Stimulated activated CD8-positive, alpha-beta memory T cell treated with anti-CD3 and anti-CD28 coated beads, Interleukin-2, amount 100 ng/mL, for 48 hours (primary cell): ENCODE measurements at regions not wholly inside any gene's neighbourhood (a gene's known extent, or its start where the extent isn't known, plus 50 kb on each side); places are given as distances from the start of the nearest gene placed in this dataset.
"Not testable (repeated sequence)": the region's sequence is repeated elsewhere in the genome, so short reads cannot be mapped to it uniquely, and the experiment has no call there.

Experiments
- DNase-seq, 2 donors: peaks; one replicate each; pipeline ENCODE4 v3.0.0-alpha.2; 2020; ENCODE audit warnings: low read depth in 2 of 2

GRCh38 chr6:28768187-28768913 lies 155.4 kb downstream of the TRIM27 start:
- DNase-seq, result no peak

- DNase-seq, result no peak
Observed at GRCh38 chr6:28769626-28770402, 154.0 kb downstream of the TRIM27 start.

DNA sequence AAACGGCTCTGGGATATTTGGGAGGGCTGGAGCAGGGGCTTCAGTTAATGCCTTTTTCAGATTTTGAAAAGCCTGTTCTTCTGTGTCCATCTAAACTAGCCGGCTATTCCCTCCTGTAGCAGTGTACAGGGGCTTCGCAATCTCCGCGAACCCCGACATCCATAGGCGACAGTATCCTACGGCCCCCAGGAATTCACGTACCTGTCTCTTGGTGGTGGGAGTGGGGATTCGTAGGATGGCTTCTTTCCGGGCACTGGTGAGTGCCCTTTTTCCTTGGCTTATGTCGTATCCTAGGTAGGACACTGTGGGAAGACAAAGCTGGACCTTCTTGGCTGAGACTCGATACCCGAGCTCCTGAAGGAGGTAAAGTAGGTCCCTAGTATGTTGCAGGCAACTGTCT lies 153.1 kb downstream of the TRIM27 start:
- DNase-seq, result no peak

- DNase-seq, result no peak
Observed at GRCh38 chr6:28771401-28772267, 152.2 kb downstream of the TRIM27 start.

GRCh38 chr6:28772480-28773381 lies 151.1 kb downstream of the TRIM27 start:
- no peak for DNase-seq

DNA sequence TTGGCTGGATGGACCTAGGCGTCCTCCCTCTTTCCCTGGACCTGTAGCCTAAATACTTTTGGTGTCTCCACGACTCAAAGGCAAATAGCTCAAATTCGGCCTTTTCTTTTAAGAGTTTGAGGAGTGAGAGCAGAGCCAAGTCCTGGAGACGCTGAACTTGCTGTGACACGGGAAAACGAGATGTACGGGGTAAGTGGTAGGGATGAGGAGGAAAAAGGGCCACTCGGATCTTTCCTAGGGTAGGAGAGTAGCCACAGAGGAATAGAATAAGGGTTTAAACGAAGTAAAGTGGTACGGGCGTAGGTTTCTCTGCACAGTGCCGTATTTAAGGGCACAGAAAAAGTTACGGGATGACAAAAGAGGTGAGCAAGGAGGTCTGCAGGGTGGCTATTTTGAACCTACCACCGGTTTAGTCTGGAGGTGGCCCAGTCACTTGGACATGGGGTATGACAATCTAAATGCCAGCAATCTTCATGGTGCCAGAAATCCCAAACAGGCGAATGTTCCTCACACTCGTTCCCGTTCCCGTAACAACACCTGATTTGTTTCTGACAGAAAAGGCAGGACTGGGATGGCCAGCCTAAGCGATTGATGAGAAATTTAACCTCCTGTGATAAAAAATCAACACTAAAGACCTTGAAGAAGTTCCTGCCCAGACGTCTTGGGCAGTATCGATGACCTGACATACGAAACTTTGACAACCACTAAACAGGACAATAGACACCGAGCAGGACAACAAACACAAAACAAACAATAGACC lies 149.3 kb downstream of the TRIM27 start:
- no peak for DNase-seq

DNA sequence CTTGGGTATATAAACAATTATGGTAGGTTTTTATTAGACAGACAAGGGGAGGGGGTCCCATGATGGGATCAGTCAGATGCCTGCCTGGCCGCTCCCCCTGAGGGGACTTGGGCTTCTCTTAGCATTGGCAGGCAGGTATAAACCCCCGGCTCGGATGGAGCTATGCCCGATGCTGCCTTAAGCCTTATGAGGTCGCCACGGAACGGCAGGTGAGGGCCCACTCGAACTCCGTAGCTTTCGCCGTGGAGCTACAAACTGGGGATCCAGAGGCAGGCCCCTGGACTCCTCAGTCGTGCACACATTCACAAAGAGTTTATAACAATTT lies 148.8 kb downstream of the TRIM27 start:
- no peak for DNase-seq

DNA sequence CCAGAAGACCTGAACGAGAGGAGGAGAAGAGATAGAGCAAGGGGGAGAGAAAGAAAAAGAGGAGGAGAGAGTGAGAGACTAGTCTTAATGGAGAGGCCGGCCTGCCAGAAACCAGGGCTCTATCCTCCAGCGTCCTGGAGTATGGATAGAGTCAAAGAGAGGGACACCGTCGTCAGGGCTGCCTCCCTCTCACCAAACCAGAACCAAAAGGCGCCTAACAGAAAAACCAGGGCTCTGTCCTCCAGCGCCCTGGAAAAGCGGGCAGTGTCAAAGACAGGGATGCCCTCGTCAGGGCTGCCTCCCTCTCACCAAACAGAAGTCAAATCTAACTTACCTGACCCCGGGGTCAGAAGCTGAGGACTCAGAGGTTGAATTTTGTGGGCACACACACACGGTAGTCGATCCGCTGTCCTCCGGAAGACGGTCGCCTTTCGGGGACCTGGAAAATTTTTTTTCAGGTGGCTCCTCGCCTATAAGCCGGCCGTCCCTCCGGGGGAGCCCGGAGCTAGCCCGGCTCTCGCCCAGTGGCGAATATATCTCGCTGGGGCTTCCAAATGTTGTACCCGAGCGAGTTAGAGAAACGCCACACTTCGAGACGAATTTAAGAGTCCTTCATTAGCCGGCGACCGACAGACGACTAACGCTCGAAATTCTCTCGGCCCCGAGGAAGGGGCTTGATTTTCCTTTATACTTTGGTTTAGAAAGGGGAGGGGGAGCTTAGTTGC lies 148.2 kb downstream of the TRIM27 start:
- no peak for DNase-seq

DNA sequence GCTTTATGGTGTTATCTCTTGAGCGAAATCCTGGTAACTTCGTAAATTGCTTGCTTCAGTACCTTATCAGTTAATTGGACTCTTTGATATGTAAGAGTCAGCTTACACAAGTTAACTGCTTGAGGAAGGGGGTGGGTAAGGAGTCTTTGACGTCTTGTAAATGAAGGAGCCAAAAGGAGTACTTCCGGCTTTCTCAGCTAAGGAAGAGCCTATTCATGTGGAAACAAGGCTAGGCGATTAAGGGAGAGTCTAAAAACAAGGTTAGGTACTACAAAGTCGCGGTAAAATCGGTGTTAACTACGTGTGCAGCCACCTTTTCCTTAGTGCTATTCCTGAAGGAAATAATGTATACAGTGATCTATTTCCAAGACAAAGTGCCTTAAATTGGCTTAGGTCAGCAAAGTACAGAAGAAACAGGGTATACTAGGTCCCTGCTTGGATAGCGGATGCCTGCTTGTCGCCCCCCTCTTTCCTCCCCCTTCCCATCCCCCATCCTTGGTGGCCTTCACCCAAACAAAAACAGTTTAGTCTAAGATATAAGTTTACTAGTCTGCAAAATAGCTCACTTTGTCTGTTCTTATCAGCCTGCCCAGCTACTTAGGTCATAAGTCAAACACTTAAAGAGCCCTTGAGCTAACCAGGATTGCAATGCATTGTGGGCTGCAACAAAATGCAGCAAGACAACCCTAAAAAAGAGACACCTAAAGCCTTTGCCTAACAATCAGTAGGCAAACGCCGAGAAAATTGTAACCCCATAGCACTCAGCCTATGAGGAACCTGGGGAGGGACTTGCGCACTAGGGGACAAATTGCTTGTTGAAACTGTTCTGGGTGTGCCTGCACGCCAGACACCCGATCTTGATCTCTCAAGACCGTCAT lies 147.3 kb downstream of the TRIM27 start:
- DNase-seq, result no peak

- DNase-seq, result no peak
Observed at GRCh38 chr6:28777147-28777461, 146.7 kb downstream of the TRIM27 start.

- DNase-seq, result no peak
Observed at GRCh38 chr6:28782113-28782673, 141.6 kb downstream of the TRIM27 start.

- no peak for DNase-seq
Observed at GRCh38 chr6:28785962-28786679, 137.7 kb downstream of the TRIM27 start.

GRCh38 chr6:28789553-28790083 lies 134.2 kb downstream of the TRIM27 start:
- DNase-seq, result peak; percentile 24 to 30

DNA sequence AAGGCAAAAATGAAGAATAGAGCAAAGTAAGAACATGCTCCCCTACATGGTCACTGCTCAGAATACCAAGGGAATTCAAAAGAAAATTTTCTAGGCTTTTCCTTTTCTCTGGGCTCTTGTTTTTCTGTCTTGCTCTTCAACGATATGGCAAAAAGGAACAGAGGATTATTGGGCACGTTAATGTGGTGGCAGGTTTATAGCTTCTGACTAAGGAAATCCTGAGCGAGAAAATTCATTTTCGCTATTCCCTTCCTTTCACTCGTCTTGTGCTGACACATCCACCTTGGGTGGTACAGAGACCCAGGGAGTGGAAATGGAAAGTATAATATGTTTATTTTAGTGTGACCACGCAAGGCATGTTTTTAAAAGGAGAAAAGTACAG lies 132.8 kb downstream of the TRIM27 start:
- no peak for DNase-seq

DNA sequence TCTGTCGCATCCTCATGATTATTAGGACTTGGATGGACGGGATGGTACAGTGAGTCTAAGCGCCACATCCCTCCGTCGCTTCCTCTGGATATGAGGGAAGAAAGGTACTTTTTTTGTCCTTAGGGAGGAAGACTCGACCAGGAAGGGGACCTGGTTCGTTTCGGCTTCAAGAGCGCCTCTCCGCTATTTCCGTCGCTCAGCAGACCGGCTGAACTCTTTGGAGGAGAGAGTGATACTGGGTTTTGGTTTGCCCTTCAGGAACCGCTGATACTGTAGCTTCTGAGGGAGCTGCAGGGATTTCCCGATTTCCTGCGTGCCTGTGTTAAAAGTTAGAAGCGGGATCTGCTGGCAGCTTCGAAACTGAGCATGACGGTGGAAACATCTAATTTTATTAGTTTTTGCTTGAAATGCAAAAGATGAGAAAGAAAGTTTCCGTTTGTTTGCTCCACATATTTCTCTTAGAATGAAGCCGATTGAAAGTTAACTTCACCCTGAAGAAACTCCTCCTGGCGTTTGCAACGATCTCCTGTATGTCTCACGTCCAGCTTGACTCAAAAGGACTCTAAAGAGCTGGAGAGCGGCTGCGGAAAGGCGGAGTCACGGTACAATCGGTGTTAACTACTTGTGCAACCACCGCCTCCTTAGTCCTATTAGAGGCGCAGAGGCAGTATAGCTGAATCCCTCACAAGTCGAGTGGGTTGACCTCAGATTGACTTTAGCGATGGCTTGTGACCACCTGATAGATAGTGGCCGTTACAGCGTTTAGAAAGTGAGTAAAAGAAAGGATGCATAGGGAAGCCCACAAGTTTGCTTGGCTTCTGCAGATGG lies 129.4 kb downstream of the TRIM27 start:
- DNase-seq, result no peak

DNA sequence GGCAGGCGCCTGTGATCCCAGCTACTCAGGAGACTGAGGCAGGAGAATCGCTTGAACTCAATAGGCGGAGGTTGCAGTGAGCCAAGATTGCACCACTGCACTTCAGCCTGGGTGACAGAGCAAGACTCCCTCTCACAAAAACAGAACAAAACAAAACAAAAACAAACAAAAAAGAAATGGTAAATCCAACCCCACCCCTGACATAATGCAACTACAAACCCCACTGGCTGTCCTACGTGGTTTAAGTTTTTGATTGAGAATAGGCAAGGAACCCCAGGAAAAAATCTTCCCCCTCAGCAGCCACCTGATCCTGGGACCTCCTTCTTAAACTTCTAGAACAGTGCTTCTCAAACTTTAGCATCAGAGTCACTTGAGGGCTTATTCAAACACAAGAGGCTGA lies 123.1 kb downstream of the TRIM27 start:
- not testable (repeated sequence) for DNase-seq
